ENCODE measurements at regions not wholly inside any gene's neighbourhood (a gene's known extent, or its start where the extent isn't known, plus 50 kb on each side); places are given as distances from the start of the nearest gene placed in this dataset.

GRCh38 chr6:33952016-33952415 lies 148.2 kb upstream of the MLN start:
- no peak for DNase-seq (ENCODE audit: low read depth in 4 of 4, low spot score in 3 of 4)

- DNase-seq (ENCODE audit: low read depth in 4 of 4, low spot score in 3 of 4): no peak
Observed at GRCh38 chr6:33950891-33951889, 147.4 kb upstream of the MLN start.

- no peak for DNase-seq (ENCODE audit: low read depth in 4 of 4, low spot score in 3 of 4)
Observed at GRCh38 chr6:33950472-33950881, 146.7 kb upstream of the MLN start.

GRCh38 chr6:33949877-33950435 lies 146.2 kb upstream of the MLN start:
- DNase-seq (ENCODE audit: low read depth in 4 of 4, low spot score in 3 of 4): no peak

- DNase-seq (ENCODE audit: low read depth in 4 of 4, low spot score in 3 of 4): no peak
Observed at GRCh38 chr6:33949111-33949510, 145.3 kb upstream of the MLN start.

GRCh38 chr6:33947916-33948594 lies 144.3 kb upstream of the MLN start:
- DNase-seq (ENCODE audit: low read depth in 4 of 4, low spot score in 3 of 4): no peak

- DNase-seq (ENCODE audit: low read depth in 4 of 4, low spot score in 3 of 4): no peak
Observed at GRCh38 chr6:33947047-33947446, 143.2 kb upstream of the MLN start.

- no peak for DNase-seq (ENCODE audit: low read depth in 4 of 4, low spot score in 3 of 4)
Observed at GRCh38 chr6:33945931-33946330, 142.1 kb upstream of the MLN start.

- DNase-seq (ENCODE audit: low read depth in 4 of 4, low spot score in 3 of 4): no peak
Observed at GRCh38 chr6:33944686-33945411, 141.0 kb upstream of the MLN start.

GRCh38 chr6:33936886-33937285 lies 133.1 kb upstream of the MLN start:
- DNase-seq (ENCODE audit: low read depth in 4 of 4, low spot score in 3 of 4): no peak

- no peak for DNase-seq (ENCODE audit: low read depth in 4 of 4, low spot score in 3 of 4)
Observed at GRCh38 chr6:33935439-33936080, 131.8 kb upstream of the MLN start.

- DNase-seq (ENCODE audit: low read depth in 4 of 4, low spot score in 3 of 4): no peak
Observed at GRCh38 chr6:33934731-33935270, 131.0 kb upstream of the MLN start.

- DNase-seq (ENCODE audit: low read depth in 4 of 4, low spot score in 3 of 4): no peak
Observed at GRCh38 chr6:33933101-33933500, 129.3 kb upstream of the MLN start.

GRCh38 chr6:33931799-33932198 lies 128.0 kb upstream of the MLN start:
- no peak for DNase-seq (ENCODE audit: low read depth in 4 of 4, low spot score in 3 of 4)

GRCh38 chr6:33929575-33930288 lies 125.9 kb upstream of the MLN start:
- DNase-seq (ENCODE audit: low read depth in 4 of 4, low spot score in 3 of 4): peak in 2 of 4 donors; percentile 29 to 35

GRCh38 chr6:33927616-33928015 lies 123.8 kb upstream of the MLN start:
- no peak for DNase-seq (ENCODE audit: low read depth in 4 of 4, low spot score in 3 of 4)

- no peak for DNase-seq (ENCODE audit: low read depth in 4 of 4, low spot score in 3 of 4)
Observed at GRCh38 chr6:33927112-33927511, 123.3 kb upstream of the MLN start.

- DNase-seq (ENCODE audit: low read depth in 4 of 4, low spot score in 3 of 4): no peak
Observed at GRCh38 chr6:33926451-33926850, 122.6 kb upstream of the MLN start.

GRCh38 chr6:33925936-33926335 lies 122.1 kb upstream of the MLN start:
- no peak for DNase-seq (ENCODE audit: low read depth in 4 of 4, low spot score in 3 of 4)

Measured in right renal pelvis (tissue), 4 donors.